ENCODE measurements at regions not wholly inside any gene's neighbourhood (a gene's known extent, or its start where the extent isn't known, plus 50 kb on each side); places are given as distances from the start of the nearest gene placed in this dataset.

DNA sequence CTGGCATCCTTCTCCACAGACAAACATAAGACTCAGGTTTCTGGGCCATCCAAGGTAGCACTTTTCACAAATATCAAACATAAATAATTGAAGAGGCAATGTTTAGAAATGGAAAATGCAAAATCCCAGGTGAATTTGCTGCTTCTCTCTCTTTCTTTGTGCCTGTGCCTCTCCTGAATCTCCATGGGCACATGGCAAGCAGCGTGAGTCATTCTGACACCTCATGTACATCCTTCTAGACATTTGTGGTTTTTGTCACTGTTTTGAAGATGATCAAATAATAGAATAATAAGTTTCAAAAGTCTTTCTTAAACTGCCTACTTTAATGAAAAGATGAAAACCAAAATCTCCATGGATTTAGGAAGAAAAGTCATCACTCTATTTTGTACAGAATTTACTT is 60.3 kb upstream of the RAB11FIP2 start:
- Histone ChIP-seq H3K9ac (ENCODE audit: low read length) (no peak overlapping the region), H3K4me3 (ENCODE audit: insufficient read depth, low read depth, low read length) (no peak overlapping the region), H3K27me3 (ENCODE audit: insufficient read depth, low read length) (no peaks in the 10 kb centered on the region), H3K36me3 (ENCODE audit: insufficient read depth, low read length) (no peaks in the 10 kb centered on the region), H3K27ac (ENCODE audit: low read depth, low read length) (no peak overlapping the region), H3K9me3 (ENCODE audit: insufficient read depth, low read depth, low read length) (no peaks in the 10 kb centered on the region), H3K4me1 (ENCODE audit: insufficient read depth, low read length) (no peaks in the 10 kb centered on the region), H3K79me2 (ENCODE audit: insufficient read depth, low read length) (no peaks in the 10 kb centered on the region), H4K20me1 (ENCODE audit: insufficient read depth, low read length) (no peaks in the 10 kb centered on the region), H3K4me2 (ENCODE audit: low read length) (no peak overlapping the region), H2AFZ (ENCODE audit: low read depth, low read length) (peak overlapping the region; percentile 6)
- DNase-seq (ENCODE audit: low read depth) = no peak
- no peak overlapping the region for H3K27ac Mint-ChIP-seq (ENCODE audit: unreplicated experiment)
- FAIRE-seq = no peak
- H3K4me3 Mint-ChIP-seq (ENCODE audit: unreplicated experiment) = no peak overlapping the region
- H3K9me3 Mint-ChIP-seq (ENCODE audit: unreplicated experiment) = no peaks in the 10 kb centered on the region
- H3K36me3 Mint-ChIP-seq (ENCODE audit: low read depth, unreplicated experiment) = no peaks in the 10 kb centered on the region
- H3K27me3 Mint-ChIP-seq (ENCODE audit: low read depth, unreplicated experiment) = peaks cover 2% of the 10 kb centered on the region
- H3K4me1 Mint-ChIP-seq (ENCODE audit: low read depth, unreplicated experiment) = peaks cover 5% of the 10 kb centered on the region
- TF ChIP-seq, protein P1, sequence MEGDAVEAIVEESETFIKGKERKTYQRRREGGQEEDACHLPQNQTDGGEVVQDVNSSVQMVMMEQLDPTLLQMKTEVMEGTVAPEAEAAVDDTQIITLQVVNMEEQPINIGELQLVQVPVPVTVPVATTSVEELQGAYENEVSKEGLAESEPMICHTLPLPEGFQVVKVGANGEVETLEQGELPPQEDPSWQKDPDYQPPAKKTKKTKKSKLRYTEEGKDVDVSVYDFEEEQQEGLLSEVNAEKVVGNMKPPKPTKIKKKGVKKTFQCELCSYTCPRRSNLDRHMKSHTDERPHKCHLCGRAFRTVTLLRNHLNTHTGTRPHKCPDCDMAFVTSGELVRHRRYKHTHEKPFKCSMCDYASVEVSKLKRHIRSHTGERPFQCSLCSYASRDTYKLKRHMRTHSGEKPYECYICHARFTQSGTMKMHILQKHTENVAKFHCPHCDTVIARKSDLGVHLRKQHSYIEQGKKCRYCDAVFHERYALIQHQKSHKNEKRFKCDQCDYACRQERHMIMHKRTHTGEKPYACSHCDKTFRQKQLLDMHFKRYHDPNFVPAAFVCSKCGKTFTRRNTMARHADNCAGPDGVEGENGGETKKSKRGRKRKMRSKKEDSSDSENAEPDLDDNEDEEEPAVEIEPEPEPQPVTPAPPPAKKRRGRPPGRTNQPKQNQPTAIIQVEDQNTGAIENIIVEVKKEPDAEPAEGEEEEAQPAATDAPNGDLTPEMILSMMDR (IDR thresholded peaks at IDR 0.05; ENCODE audit: insufficient read depth, low read depth, low read length) = no peak
- TF ChIP-seq EZH2 (IDR thresholded peaks at IDR 0.05; ENCODE audit: insufficient read depth, low read length) = no peak

GRCh38 chr10:118106426-118106825 is 59.7 kb upstream of the RAB11FIP2 start:
- DNase-seq (ENCODE audit: low read depth) (peak; percentile 5), FAIRE-seq (no peak)
- no peaks in the 10 kb centered on the region for H3K9me3 Mint-ChIP-seq (ENCODE audit: unreplicated experiment)
- H3K27me3 Mint-ChIP-seq (ENCODE audit: low read depth, unreplicated experiment) = peaks cover 2% of the 10 kb centered on the region
- Histone ChIP-seq H3K4me2 (ENCODE audit: low read length) (no peak overlapping the region), H2AFZ (ENCODE audit: low read depth, low read length) (no peak overlapping the region), H3K36me3 (ENCODE audit: insufficient read depth, low read length) (no peaks in the 10 kb centered on the region), H3K27me3 (ENCODE audit: insufficient read depth, low read length) (no peaks in the 10 kb centered on the region), H3K4me1 (ENCODE audit: insufficient read depth, low read length) (no peaks in the 10 kb centered on the region), H3K4me3 (ENCODE audit: insufficient read depth, low read depth, low read length) (no peak overlapping the region), H3K79me2 (ENCODE audit: insufficient read depth, low read length) (no peaks in the 10 kb centered on the region), H4K20me1 (ENCODE audit: insufficient read depth, low read length) (no peaks in the 10 kb centered on the region), H3K9ac (ENCODE audit: low read length) (no peak overlapping the region), H3K27ac (ENCODE audit: low read depth, low read length) (no peak overlapping the region), H3K9me3 (ENCODE audit: insufficient read depth, low read depth, low read length) (no peaks in the 10 kb centered on the region)
- H3K4me1 Mint-ChIP-seq (ENCODE audit: low read depth, unreplicated experiment) = peaks cover 8% of the 10 kb centered on the region
- H3K36me3 Mint-ChIP-seq (ENCODE audit: low read depth, unreplicated experiment) = no peaks in the 10 kb centered on the region
- no peak for TF ChIP-seq EZH2 (IDR thresholded peaks at IDR 0.05; ENCODE audit: insufficient read depth, low read length)
- TF ChIP-seq, protein P1 (IDR thresholded peaks at IDR 0.05; ENCODE audit: insufficient read depth, low read depth, low read length) = peak; percentile 34
- no peak overlapping the region for H3K27ac Mint-ChIP-seq (ENCODE audit: unreplicated experiment)
- H3K4me3 Mint-ChIP-seq (ENCODE audit: unreplicated experiment) = no peak overlapping the region

DNA sequence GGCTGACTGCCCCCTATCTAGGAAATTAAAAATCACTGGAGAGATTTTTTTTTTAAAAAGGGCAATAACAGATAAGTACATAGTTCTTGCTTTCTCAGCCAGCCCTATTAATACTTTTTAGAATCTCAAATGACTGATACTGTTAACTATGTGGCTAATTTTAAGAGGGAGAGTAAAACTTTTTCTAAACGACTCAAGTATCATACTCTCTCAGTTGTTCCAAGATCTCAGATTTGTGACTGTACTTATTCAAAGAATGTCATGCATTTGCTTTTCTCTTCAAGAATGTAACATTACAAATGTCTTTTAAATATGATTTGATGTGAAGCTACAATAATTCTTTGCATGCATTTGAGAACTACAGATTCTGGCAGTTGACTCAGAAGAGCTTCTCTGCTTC is 55.4 kb upstream of the RAB11FIP2 start:
- Histone ChIP-seq H4K20me1 (ENCODE audit: insufficient read depth, low read length) (no peaks in the 10 kb centered on the region), H2AFZ (ENCODE audit: low read depth, low read length) (no peak overlapping the region), H3K4me1 (ENCODE audit: insufficient read depth, low read length) (no peaks in the 10 kb centered on the region), H3K4me3 (ENCODE audit: insufficient read depth, low read depth, low read length) (no peak overlapping the region), H3K79me2 (ENCODE audit: insufficient read depth, low read length) (no peaks in the 10 kb centered on the region), H3K4me2 (ENCODE audit: low read length) (peak overlapping the region; percentile 22), H3K27me3 (ENCODE audit: insufficient read depth, low read length) (no peaks in the 10 kb centered on the region), H3K9ac (ENCODE audit: low read length) (no peak overlapping the region), H3K9me3 (ENCODE audit: insufficient read depth, low read depth, low read length) (no peaks in the 10 kb centered on the region), H3K36me3 (ENCODE audit: insufficient read depth, low read length) (no peaks in the 10 kb centered on the region), H3K27ac (ENCODE audit: low read depth, low read length) (no peak overlapping the region)
- DNase-seq (ENCODE audit: low read depth) (peak; percentile 32), FAIRE-seq (peak; percentile 47)
- Mint-ChIP-seq H3K9me3 (ENCODE audit: unreplicated experiment) (no peaks in the 10 kb centered on the region), H3K36me3 (ENCODE audit: low read depth, unreplicated experiment) (no peaks in the 10 kb centered on the region), H3K4me3 (ENCODE audit: unreplicated experiment) (no peak overlapping the region), H3K27me3 (ENCODE audit: low read depth, unreplicated experiment) (peaks cover 2% of the 10 kb centered on the region), H3K4me1 (ENCODE audit: low read depth, unreplicated experiment) (peaks cover 13% of the 10 kb centered on the region), H3K27ac (ENCODE audit: unreplicated experiment) (no peak overlapping the region)
- TF ChIP-seq, protein P1 (IDR thresholded peaks at IDR 0.05; ENCODE audit: insufficient read depth, low read depth, low read length) = no peak
- TF ChIP-seq EZH2 (IDR thresholded peaks at IDR 0.05; ENCODE audit: insufficient read depth, low read length) = no peak

Measured in astrocyte (in vitro differentiated cells and primary cell).